LHCN-M2 (cell line): ENCODE measurements at regions not wholly inside any gene's neighbourhood (a gene's known extent, or its start where the extent isn't known, plus 50 kb on each side); places are given as distances from the start of the nearest gene placed in this dataset.

ENCODE experiments used
- DNase-seq: peaks from one replicate; pipeline ENCODE4 v3.0.0-alpha.2; 2012; ENCODE audit warnings: low read depth

DNA sequence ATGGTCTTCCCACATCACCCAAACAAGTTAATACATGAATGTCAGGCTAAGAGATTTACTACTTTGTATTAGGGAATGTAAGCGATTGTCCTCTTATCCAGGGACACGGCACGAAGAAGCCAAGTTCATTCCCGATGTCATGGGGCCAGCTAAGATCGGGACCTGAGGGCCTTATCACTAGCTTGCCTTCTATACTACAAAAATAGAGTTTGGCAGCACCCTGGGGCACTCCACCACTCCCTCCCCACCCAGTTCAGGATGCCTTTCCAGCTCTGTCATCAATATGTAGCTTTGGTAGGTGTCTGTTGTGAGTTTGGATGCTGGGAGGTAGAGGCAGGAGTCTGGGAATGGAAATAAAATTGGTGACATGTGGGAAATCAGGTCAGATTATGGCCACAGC lies 197.5 kb downstream of the ATG4C start:
- no peak for DNase-seq

DNA sequence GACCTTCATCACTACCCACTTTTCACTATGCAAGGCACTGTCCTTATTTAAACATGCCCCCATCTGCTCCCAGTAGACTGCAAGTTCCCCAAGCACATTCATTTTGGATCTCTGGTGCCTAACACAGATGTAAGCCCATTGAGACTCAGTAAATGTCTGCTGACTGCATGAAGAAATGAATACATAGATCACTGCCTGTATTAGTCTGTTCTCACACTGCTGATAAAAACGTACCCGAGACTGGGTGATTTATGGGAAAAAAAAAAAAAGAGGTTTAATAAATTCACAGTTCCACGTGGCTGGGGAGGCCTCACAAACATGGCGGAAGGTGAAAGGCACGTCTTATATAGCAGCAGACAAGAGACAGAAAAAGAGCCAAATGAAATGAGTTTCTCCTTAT lies 204.9 kb downstream of the ATG4C start:
- no peak for DNase-seq

GRCh38 chr1:62989497-62989896 lies 205.6 kb downstream of the ATG4C start:
- peak; percentile 3 for DNase-seq

DNA sequence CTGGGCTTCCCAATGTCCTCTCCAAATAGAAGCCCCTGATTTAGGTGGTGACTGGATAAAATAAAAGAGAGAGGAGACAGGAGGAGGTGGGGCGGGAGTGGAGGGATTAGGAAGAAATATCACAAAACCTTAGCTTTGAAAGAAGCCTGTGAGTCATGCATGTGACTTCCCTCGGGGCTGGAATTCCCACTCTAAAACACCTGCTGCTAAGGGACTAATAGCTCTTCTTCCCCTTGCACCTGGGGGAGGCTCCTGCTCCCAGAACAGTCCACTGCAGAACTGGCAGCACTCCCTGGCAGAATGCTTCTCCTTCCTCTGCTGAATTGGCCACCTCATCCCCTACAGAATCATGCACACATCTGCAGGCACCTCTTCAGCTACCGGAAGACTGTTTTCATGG lies 207.2 kb downstream of the ATG4C start:
- DNase-seq = no peak

DNA sequence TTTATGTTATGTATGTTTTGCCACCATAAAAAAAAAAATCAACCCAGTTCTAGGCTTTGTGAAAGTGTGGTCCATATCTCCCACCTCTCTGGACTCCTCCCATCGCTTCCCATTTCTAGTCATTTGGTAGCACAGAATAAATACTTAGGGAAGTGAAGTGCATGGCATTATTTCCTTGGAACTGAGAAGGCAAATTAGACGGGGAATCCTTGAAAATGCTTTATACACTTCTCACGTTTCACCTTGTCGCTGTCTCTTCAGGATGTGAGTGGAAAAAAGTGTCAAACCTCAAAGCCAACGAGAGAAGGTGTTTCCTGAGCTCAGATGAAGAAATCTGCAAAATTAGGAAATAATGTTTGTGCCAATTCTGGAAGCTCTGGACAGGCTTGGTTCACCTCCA lies 209.9 kb downstream of the ATG4C start:
- no peak for DNase-seq

GRCh38 chr1:62995173-62995572 lies 211.2 kb downstream of the ATG4C start:
- no peak for DNase-seq

- DNase-seq = no peak
These were observed 214.0 kb downstream of the ATG4C start for GRCh38 chr1:62997884-62998283.

DNA sequence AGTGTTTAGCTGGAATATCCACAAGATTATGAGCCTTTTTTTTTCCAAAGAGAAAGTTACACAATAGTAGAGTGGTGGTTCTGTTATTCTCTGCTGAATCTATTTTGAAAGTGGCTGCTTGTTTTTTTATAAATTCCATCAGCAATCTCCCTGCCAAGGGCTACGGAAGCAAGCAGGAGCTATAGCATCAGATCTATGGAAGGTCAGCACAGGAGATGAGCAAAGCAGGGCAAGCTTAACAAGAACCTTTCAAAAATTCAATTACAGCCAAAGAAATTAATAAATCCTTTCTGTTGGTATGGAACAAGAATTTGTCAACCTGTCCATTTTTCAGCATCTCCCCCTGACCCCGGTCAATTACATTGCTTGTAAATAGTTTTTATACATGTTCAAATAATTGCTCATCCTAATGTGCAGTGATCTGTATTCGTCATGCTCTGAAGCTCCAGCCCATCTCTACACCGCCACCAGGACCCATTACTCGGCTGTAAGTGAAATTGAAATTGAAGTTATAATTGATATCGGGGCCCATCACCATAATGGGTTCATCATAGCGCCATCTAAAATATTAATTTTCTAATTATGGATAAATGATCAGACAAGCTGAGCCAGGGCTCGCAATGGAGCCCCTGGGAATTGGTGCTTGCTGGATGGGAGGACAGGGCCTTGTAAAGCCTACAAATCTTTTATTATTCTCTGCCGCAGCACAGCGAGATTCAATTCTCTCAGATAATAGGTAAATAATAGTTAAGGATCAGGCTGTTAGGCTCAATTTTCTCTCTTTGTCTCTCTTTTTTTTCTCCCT lies 215.1 kb downstream of the ATG4C start:
- no peak for DNase-seq

- no peak for DNase-seq
These were observed 216.6 kb downstream of the ATG4C start for GRCh38 chr1:63000508-63000907.

GRCh38 chr1:63004868-63005267 lies 220.9 kb downstream of the ATG4C start:
- DNase-seq = peak; percentile 4

DNA sequence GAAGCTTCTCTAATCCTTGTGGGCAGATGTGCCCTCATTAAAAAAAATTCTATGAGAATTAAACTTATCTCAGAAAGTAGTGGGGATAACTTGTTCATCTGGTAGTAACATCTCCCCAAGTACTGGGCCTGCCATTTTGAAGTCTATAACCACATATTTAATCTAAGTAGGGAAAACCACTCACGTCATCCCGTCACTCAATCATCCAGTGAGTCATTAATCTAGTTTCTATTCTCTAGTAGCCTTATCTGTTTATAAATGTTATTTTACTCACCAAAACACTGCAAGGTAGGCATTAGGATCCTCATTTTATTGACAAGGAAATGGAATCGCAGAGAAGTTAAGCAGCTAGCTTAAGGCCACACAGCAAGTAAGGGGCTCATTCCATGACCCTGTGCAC lies 221.9 kb downstream of the ATG4C start:
- DNase-seq = no peak

GRCh38 chr1:63009421-63009820 lies 225.5 kb downstream of the ATG4C start:
- DNase-seq = no peak

- peak; percentile 10 for DNase-seq
These were observed 227.2 kb downstream of the ATG4C start for GRCh38 chr1:63010913-63011660.

- DNase-seq = no peak
These were observed 228.4 kb downstream of the ATG4C start for GRCh38 chr1:63012339-63012738.

DNA sequence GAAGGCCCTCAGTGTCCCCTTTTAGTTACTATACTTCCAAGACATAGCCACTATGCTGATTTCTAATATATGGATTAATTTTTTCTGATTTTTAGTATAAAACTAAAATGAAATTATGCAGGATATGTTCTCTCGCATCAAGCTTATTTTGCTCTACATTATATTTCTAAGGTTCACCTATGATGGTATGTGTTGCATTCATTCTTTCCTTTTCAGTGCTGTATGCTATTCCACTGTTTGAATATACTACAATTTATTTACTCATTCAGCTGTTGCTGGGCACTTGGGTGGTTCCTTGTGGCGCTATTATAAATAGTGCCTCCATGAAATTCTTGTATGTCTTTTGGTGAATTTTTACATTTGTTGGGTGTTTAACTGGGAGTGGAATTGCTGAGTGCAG lies 230.3 kb downstream of the ATG4C start:
- no peak for DNase-seq

GRCh38 chr1:63022319-63022718 lies 238.4 kb downstream of the ATG4C start:
- DNase-seq = no peak

GRCh38 chr1:63023171-63023570 lies 239.2 kb downstream of the ATG4C start:
- no peak for DNase-seq

GRCh38 chr1:63023637-63024036 lies 239.7 kb downstream of the ATG4C start:
- no peak for DNase-seq

GRCh38 chr1:63024132-63024531 lies 240.2 kb downstream of the ATG4C start:
- no peak for DNase-seq

GRCh38 chr1:63027176-63027575 lies 243.2 kb downstream of the ATG4C start:
- no peak for DNase-seq

DNA sequence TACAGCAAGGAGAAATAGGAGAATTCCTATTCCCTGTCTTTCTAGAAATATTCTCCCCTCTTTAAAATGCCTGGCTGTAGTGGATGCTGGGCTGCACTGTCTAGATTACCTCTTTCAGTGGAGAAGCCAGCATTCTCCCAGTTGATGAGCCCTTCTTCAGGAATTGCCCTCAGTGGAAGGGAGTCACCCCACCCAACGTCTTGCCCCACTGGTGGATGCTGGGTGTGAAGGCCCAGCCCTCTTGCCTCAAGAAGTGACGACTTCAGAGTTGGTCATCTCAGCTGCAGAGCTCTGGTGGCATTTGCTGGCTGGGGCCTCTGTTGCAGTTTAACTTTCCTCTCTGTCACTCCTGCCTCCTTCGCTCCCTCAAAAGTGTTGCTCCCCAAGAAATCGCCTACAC lies 248.2 kb downstream of the ATG4C start:
- no peak for DNase-seq

DNA sequence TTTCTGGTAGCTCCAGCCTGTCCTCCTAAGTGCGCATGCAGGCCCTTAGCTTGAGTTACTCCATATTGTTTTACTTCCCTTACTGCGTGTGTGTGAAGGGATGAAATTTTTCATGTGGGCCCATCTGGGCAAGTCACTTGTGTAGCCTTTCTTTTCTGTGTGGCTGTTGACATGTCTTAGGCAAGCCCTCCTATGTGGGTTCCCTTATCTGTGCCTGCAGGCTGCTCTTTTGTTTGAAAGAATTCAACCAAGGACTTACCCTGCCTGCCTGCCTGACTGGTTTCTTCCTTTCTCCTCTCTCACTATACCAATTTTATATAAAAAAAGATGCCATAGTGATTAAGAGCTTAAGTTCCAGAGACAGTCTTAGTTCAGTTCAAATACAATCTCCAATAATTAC lies 249.3 kb downstream of the ATG4C start:
- no peak for DNase-seq

- no peak for DNase-seq
These were observed 250.3 kb downstream of the ATG4C start for GRCh38 chr1:63034256-63034655.
